ENCODE measurements at regions not wholly inside any gene's neighbourhood (a gene's known extent, or its start where the extent isn't known, plus 50 kb on each side); places are given as distances from the start of the nearest gene placed in this dataset.

DNA sequence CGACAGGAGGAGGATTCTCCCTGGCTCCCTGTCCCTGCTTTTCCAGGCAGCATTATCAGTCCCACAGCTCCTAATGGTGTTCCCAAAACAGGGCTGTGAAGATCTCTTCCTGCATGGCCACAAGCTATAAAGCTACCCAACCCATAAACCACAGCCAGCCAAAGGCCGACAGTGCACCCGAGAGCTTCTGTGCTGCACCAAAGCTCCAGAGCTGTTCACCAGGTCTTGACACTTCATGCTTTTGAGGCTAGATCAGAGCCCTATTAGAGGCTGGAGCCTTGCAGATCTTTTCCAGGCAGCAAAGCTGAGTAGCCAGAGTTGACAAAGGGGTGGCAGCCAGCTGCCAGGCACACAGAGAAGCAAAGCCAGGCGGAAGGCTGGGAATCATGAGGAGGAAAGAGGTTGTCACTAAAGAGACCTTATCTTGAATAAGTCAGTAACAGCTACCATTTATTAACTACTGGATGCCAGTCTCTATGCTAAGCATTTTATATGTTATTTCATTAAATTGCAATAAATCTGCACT, 180.4 kb downstream of the KATNAL1 start:
- no peak overlapping the region for H3K27ac ChIP-seq (ENCODE audit: low read depth in 1 of 2, low read length in 2 of 2)
- H3K36me3 ChIP-seq (ENCODE audit: control insufficient read depth in 4 of 4, insufficient read depth in 3 of 4, low read depth in 1 of 4, low read length in 3 of 4), result no peaks in the 10 kb centered on the region
- no peaks in the 10 kb centered on the region for H3K9me3 ChIP-seq (ENCODE audit: control insufficient read depth in 4 of 4, low read length in 3 of 4)
- H3K4me3 ChIP-seq (ENCODE audit: low read depth in 1 of 3, low read length in 3 of 3), result no peak overlapping the region
- no peak for DNase-seq (ENCODE audit: low spot score)
- H3K9ac ChIP-seq (ENCODE audit: low read depth in 1 of 2, low read length in 2 of 2), result no peak overlapping the region
- no peaks in the 10 kb centered on the region for H3K27me3 ChIP-seq (ENCODE audit: control insufficient read depth in 4 of 4, insufficient read depth in 4 of 4, low read length in 3 of 4)
- H3K4me1 ChIP-seq (ENCODE audit: control insufficient read depth in 4 of 4, insufficient read depth in 4 of 4, low read length in 3 of 4), result no peaks in the 10 kb centered on the region
- WGBS, result 92% methylated on average over 4 of the region's 4 CpGs
- TF ChIP-seq NR2F2 (IDR thresholded peaks at IDR 0.05), result no peak
- no peak for TF ChIP-seq GABPA (IDR thresholded peaks at IDR 0.05 in 1 of 2, conservative IDR thresholded peaks at IDR 0.05 in 1 of 2)
- TF ChIP-seq, protein P1, sequence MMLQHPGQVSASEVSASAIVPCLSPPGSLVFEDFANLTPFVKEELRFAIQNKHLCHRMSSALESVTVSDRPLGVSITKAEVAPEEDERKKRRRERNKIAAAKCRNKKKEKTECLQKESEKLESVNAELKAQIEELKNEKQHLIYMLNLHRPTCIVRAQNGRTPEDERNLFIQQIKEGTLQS (IDR thresholded peaks at IDR 0.05), result no peak

DNA sequence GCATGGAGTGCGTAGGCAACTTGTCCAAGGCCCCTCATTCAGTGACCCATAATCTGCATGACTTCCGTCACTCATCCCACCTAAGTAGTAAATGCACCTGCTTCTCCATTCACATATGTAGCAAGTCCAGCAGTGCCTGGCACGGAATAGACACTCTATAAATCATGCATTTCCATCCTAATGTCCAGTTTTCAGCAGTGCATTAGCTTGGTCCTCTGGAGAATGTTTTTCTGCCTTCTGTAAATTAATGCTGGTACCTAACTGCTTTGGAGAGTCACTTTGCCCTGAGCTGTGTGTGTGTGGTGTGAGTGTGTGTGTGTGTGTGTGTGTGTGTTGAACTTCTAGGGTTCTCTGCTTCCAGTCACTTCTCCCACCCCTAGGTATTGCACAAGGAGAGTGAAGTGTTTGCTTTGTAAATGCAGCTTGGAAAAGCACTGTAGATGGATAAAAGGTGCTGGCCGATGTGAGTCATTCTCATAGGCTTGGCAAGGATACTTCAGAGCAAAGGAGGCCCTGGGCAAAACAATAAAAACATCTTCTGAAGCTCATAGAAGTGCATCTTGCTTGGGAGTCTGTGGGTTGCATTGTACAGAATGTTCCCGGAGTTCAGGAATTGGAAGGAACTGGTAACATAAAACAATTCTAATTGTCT, 181.8 kb downstream of the KATNAL1 start:
- H3K4me1 ChIP-seq (ENCODE audit: control insufficient read depth in 4 of 4, insufficient read depth in 4 of 4, low read length in 3 of 4), result no peaks in the 10 kb centered on the region
- H3K36me3 ChIP-seq (ENCODE audit: control insufficient read depth in 4 of 4, insufficient read depth in 3 of 4, low read depth in 1 of 4, low read length in 3 of 4), result no peaks in the 10 kb centered on the region
- H3K27me3 ChIP-seq (ENCODE audit: control insufficient read depth in 4 of 4, insufficient read depth in 4 of 4, low read length in 3 of 4), result no peaks in the 10 kb centered on the region
- no peak overlapping the region for H3K27ac ChIP-seq (ENCODE audit: low read depth in 1 of 2, low read length in 2 of 2)
- WGBS, result 38% methylated on average over 5 of the region's 5 CpGs
- no peak overlapping the region for H3K4me3 ChIP-seq (ENCODE audit: low read depth in 1 of 3, low read length in 3 of 3)
- no peaks in the 10 kb centered on the region for H3K9me3 ChIP-seq (ENCODE audit: control insufficient read depth in 4 of 4, low read length in 3 of 4)
- no peak overlapping the region for H3K9ac ChIP-seq (ENCODE audit: low read depth in 1 of 2, low read length in 2 of 2)
- TF ChIP-seq HNF4A (conservative IDR thresholded peaks at IDR 0.05), result peak; percentile 42 to 45
- TF ChIP-seq SP1 (IDR thresholded peaks at IDR 0.05), result peak; percentile 23
- TF ChIP-seq, protein P2, sequence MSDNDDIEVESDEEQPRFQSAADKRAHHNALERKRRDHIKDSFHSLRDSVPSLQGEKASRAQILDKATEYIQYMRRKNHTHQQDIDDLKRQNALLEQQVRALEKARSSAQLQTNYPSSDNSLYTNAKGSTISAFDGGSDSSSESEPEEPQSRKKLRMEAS (IDR thresholded peaks at IDR 0.05), result no peak
- peak; percentile 36 to 61 for TF ChIP-seq RXRA (IDR thresholded peaks at IDR 0.05)
- TF ChIP-seq JUND (IDR thresholded peaks at IDR 0.05), result peak; percentile 76 to 83
- TF ChIP-seq FOXA1 (IDR thresholded peaks at IDR 0.05), result peak; percentile 37
- peak in 1 of 2 donors; percentile 28 for TF ChIP-seq RAD21 (IDR thresholded peaks at IDR 0.05)
- TF ChIP-seq, protein P3, sequence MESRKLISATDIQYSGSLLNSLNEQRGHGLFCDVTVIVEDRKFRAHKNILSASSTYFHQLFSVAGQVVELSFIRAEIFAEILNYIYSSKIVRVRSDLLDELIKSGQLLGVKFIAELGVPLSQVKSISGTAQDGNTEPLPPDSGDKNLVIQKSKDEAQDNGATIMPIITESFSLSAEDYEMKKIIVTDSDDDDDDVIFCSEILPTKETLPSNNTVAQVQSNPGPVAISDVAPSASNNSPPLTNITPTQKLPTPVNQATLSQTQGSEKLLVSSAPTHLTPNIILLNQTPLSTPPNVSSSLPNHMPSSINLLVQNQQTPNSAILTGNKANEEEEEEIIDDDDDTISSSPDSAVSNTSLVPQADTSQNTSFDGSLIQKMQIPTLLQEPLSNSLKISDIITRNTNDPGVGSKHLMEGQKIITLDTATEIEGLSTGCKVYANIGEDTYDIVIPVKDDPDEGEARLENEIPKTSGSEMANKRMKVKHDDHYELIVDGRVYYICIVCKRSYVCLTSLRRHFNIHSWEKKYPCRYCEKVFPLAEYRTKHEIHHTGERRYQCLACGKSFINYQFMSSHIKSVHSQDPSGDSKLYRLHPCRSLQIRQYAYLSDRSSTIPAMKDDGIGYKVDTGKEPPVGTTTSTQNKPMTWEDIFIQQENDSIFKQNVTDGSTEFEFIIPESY (IDR thresholded peaks at IDR 0.05), result no peak
- no peak for DNase-seq (ENCODE audit: low spot score)

DNA sequence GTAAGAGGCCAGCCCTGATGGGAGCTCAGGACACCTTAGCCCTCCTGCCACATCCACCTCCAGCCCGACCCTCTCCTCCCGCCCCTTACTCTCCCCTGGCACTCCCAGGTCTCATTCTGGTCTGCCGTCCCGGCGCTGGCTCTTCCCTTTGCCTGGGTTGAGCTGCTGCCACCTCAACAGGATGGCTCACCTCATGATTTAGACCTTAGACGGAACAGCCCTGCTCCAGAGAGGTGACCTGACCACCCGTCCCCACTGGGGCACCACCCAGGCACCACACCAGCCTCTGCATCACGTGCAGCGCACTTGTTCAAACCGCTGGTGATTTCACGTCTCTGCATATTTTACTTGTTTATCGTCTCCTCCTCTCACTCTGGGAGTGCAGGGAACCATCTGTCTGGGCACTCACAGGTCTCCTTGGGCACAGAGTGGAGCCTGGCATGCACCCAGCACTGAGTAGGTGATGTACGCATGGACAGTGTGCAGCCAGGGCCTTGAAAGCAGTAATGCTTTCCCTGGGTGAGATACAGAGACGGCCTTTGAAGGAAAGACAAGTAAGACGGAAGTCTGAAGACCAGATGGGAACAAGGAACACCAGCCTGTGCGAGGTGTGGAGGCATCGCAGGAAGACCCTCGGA, 183.1 kb downstream of the KATNAL1 start:
- Histone ChIP-seq H3K4me3 (ENCODE audit: low read depth in 1 of 3, low read length in 3 of 3) (no peak overlapping the region), H3K27ac (ENCODE audit: low read depth in 1 of 2, low read length in 2 of 2) (no peak overlapping the region), H3K36me3 (ENCODE audit: control insufficient read depth in 4 of 4, insufficient read depth in 3 of 4, low read depth in 1 of 4, low read length in 3 of 4) (no peaks in the 10 kb centered on the region), H3K27me3 (ENCODE audit: control insufficient read depth in 4 of 4, insufficient read depth in 4 of 4, low read length in 3 of 4) (no peaks in the 10 kb centered on the region), H3K9me3 (ENCODE audit: control insufficient read depth in 4 of 4, low read length in 3 of 4) (no peaks in the 10 kb centered on the region), H3K4me1 (ENCODE audit: control insufficient read depth in 4 of 4, insufficient read depth in 4 of 4, low read length in 3 of 4) (no peaks in the 10 kb centered on the region), H3K9ac (ENCODE audit: low read depth in 1 of 2, low read length in 2 of 2) (no peak overlapping the region)
- WGBS, result 96% methylated on average over 18 of the region's 18 CpGs
- no peak for DNase-seq (ENCODE audit: low spot score)
- TF ChIP-seq EGR1 (IDR thresholded peaks at IDR 0.05; ENCODE audit: low read depth in 2 of 2), result no peak
- no peak for TF ChIP-seq TAF1 (conservative IDR thresholded peaks at IDR 0.05)
- TF ChIP-seq NR2F2 (IDR thresholded peaks at IDR 0.05), result no peak

Measured in liver (tissue), 7 donors.